Fibroblast of villous mesenchyme (primary cell): ENCODE measurements at regions not wholly inside any gene's neighbourhood (a gene's known extent, or its start where the extent isn't known, plus 50 kb on each side); places are given as distances from the start of the nearest gene placed in this dataset.
"Not testable (repeated sequence)": the region's sequence is repeated elsewhere in the genome, so short reads cannot be mapped to it uniquely, and the experiment has no call there.

Experiments
- DNase-seq: peaks from one replicate; pipeline ENCODE4 v3.0.0-alpha.2; 2010; ENCODE audit warnings: low read depth
- H3K4me3 ChIP-seq: 2 replicates; pipeline ENCODE4 v1.5.1; 2011; ENCODE audit warnings: low read depth, mild to moderate bottlenecking, low read length
- TF ChIP-seq, protein P1 (sequence below): IDR thresholded peaks from 2 replicates; pipeline ENCODE4 v1.5.1; 2012; ENCODE audit warnings: low read depth, mild to moderate bottlenecking, low read length; ENCODE audit not compliant: insufficient read depth

DNA sequence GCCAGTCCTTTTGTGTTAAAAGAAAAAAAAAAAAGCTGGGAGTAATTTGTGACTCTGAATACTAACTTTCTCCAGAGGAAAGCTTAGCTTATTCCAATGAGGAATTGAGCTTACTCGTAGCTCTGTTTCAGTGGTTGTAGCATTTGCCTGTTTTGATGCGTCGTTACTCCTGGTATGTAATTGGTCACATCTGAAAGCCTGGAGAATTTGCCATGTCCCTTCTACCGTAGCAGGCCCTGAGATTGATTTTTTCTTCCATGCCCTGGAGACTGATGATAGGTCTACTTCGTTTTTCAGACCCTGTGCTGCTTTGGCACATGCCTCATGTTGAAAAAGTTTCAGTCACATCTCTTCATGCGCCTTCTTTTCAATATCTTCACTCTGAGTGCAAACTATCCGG, 1103.0 kb downstream of the PLA2G4A start:
- TF ChIP-seq, protein P1, sequence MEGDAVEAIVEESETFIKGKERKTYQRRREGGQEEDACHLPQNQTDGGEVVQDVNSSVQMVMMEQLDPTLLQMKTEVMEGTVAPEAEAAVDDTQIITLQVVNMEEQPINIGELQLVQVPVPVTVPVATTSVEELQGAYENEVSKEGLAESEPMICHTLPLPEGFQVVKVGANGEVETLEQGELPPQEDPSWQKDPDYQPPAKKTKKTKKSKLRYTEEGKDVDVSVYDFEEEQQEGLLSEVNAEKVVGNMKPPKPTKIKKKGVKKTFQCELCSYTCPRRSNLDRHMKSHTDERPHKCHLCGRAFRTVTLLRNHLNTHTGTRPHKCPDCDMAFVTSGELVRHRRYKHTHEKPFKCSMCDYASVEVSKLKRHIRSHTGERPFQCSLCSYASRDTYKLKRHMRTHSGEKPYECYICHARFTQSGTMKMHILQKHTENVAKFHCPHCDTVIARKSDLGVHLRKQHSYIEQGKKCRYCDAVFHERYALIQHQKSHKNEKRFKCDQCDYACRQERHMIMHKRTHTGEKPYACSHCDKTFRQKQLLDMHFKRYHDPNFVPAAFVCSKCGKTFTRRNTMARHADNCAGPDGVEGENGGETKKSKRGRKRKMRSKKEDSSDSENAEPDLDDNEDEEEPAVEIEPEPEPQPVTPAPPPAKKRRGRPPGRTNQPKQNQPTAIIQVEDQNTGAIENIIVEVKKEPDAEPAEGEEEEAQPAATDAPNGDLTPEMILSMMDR: no peak
- H3K4me3 ChIP-seq: no peak overlapping the region
- DNase-seq: no peak

DNA sequence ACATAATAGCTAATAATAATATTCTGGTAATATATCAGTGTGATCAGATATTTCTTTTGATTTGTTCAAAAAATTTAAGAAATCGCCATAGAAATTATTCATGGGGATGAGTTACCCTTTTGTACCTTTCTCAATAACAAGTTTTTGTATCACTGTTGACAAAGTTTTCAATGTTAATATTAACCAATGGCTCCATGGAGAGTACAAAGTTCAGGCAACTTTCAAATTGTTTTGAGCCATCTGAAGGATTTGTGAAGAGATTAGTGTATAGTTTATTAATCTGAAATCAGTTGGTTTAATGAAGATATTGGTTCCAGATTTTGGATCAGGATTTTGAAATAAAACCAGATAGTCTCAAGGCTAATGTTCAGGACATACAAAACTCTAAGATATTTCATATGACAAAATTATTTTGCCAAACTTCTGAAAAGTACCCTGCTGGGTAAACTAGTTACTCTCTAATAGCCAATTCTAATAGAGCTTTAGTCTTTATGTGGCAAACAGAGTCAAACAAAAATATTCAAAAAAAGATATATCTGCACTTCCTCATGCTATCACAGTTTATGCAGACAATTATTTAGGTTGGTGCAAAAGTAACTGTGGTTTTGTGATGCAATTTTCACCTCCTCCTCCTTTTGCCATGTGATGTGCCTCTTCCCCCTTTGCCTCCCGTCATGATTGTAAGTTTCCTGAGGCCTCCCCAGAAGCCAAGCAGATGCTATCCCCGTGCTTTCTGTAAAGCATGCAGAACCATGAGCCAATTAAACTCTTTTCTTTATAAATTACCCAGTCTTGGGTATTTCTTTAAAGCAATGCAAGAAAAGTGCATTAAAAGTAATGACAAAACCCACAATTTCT, 1105.0 kb downstream of the PLA2G4A start:
- no peak for DNase-seq
- H3K4me3 ChIP-seq: no peak overlapping the region
- TF ChIP-seq, protein P1: no peak

DNA sequence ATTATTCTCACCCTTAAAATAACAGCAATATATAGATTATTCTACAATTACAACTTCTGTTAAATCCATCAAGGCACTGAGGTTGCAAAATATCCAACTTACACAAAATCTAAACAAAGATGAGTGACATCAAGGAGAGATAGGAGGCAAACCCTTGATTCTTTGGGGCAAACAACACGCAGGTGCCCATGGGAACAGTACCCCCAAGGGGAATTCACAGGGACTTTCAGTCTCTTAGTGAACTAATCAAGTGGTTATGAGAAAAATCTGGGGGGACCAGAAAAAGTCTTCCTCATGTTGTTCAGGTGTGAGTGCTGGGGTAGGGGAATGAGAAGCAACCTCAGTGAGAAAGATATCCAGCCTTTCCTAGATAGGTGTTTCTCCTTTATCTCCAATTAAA, 1107.9 kb downstream of the PLA2G4A start:
- no peak overlapping the region for H3K4me3 ChIP-seq
- TF ChIP-seq, protein P1: no peak
- no peak for DNase-seq

DNA sequence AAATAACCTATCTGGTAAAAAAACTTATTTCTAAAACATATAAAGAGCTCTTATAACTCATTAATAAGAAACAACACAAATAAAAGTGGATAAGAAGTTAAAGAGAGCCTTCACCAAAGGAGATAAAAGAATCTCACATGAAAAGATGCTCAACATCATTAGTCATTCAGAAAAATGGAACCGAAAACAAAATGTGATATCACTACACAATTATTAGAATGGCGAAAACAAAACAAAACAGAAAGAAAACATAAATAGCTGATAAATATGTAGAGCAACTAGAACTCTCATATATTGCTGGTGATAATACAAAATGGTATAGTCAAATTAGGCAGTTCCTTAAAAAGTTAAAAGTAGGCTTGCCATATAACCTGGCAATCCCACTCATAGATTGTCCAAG, 1109.3 kb downstream of the PLA2G4A start:
- DNase-seq: no peak
- TF ChIP-seq, protein P1: no peak
- H3K4me3 ChIP-seq: no peak overlapping the region

DNA sequence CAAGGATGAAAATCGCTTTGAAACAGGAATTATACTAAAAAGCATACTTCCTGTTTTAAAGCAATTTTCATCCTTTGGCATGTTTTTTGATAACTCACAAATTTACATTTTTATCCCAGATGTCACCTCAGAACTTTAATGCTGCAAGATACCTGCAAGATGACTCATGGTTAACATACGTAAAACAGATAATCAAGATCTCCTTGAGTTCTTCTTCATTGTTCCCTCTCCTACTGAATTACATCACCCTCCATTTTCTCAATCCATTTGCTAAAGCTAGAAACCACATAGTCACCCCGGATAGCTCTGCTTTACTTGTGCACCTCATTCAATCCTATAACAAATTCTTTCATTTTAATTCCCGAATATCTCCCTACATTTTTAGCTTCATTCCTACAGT, 1114.2 kb downstream of the PLA2G4A start:
- no peak for DNase-seq
- H3K4me3 ChIP-seq: no peak overlapping the region
- TF ChIP-seq, protein P1: no peak

DNA sequence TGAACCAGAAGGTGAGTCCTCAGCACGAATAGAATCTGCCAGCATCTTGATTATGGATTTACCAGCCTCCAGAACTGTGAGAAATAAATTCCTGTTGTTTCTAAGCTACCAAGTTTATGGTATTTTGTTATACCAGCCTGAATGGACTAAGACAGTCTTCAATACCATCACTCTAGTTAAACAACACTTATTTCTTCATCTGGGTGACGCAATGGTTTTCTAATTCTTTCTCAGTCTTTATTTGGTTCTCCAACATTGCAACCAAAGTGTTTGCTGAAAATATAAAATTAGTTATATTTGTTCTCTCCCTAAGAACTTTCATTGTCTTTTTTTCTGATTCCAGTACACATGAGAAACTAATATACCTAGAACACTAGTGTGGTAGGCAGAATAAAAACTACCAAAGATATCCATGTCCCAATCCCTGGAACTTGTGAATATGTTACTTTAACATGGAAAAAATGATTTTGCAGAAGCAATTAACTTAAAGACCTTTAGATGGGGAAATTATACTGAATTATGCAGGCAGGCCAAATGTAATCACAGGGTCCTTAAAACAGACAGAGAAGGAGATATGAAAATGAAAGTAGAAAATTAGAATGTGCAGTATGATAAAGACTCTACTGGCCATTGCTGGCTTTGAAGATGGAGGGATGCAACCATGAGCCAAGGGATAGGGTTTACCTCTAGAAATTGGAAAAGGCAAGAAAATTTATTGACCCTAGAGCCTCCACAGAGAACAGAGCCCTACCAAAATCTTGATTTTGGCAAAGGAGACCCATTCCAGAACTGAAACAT, 1115.1 kb downstream of the PLA2G4A start:
- DNase-seq: no peak
- no peak overlapping the region for H3K4me3 ChIP-seq
- TF ChIP-seq, protein P1: no peak

DNA sequence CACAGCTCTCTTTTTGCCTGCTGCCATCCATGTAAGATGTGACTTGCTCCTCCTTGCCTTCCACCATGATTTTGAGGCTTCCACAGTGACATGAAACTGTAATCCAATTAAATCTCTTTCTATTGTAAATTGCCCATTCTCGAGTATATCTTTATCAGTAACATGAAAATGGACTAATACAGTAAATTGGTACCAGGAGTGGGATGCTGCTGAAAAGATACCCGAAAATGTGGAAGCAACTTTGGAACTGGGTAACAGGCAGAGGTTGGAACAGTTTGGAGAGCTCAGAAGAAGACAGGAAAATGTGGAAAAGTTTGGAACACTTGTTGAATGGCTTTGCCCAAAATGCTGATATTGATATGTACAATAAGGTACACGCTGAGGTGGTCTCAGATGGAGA, 1117.9 kb downstream of the PLA2G4A start:
- not testable (repeated sequence) for DNase-seq, H3K4me3 ChIP-seq
